H1 (cell line): ENCODE measurements at regions not wholly inside any gene's neighbourhood (a gene's known extent, or its start where the extent isn't known, plus 50 kb on each side); places are given as distances from the start of the nearest gene placed in this dataset.

Experiments
- CTCF ChIA-PET: fragments of 300-600 bp; sonication (Branson Sonifier 250); formaldehyde crosslinking; loops from one replicate; lab custom pipeline; 2021; ENCODE audit not compliant: partially characterized antibody; lab: Charles Lee
- POLR2A ChIA-PET: fragments of 300-600 bp; sonication (Branson Sonifier 250); formaldehyde crosslinking; loops from one replicate; lab custom pipeline; 2021; ENCODE audit warnings: inconsistent platforms; ENCODE audit not compliant: partially characterized antibody; lab: Charles Lee
- DNase-seq, 2 experiments: peaks; one replicate each; pipeline versions ENCODE4 v3.0.0 to v3.0.0-alpha.2; 2010 to 2022; ENCODE audit warnings: low spot score in 2 of 2, low read depth in 1 of 2, mixed read lengths in 1 of 2
- FAIRE-seq: peaks from 2 replicates; lab custom pipeline; 2011; peaks lifted over from hg19 to GRCh38; lab: Jason Lieb, UNC
- H2AFZ ChIP-seq: 2 replicates; pipeline ENCODE4 v1.8.1; 2012; ENCODE audit warnings: low read length, inconsistent platforms
- H2AK5ac ChIP-seq: 2 replicates; pipeline ENCODE4 v1.6.1; 2013; ENCODE audit warnings: low read depth, low read length
- H2BK120ac ChIP-seq: replicated peaks from 2 replicates; pipeline ENCODE3; 2013; ENCODE audit warnings: low read depth, low read length, inconsistent platforms
- H2BK12ac ChIP-seq: 2 replicates; pipeline ENCODE4 v1.6.1; 2013; ENCODE audit warnings: low read depth, low read length
- H2BK15ac ChIP-seq: 2 replicates; pipeline ENCODE4 v1.6.1; 2013; ENCODE audit warnings: low read length
- H2BK20ac ChIP-seq: 2 replicates; pipeline ENCODE4 v1.6.1; 2013; ENCODE audit warnings: low read length
- H2BK5ac ChIP-seq: 2 replicates; pipeline ENCODE4 v1.6.1; 2013; ENCODE audit warnings: low read depth, low read length
- H3K14ac ChIP-seq: 2 replicates; pipeline ENCODE4 v1.6.1; 2013; ENCODE audit warnings: inconsistent platforms; ENCODE audit not compliant: insufficient read length
- H3K18ac ChIP-seq: 2 replicates; pipeline ENCODE4 v1.6.1; 2013; ENCODE audit warnings: low read length; ENCODE audit errors: extremely low read depth
- H3K23ac ChIP-seq: 2 replicates; pipeline ENCODE4 v1.6.1; 2013; ENCODE audit warnings: inconsistent platforms; ENCODE audit not compliant: insufficient read length
- H3K23me2 ChIP-seq: 2 replicates; pipeline ENCODE4 v1.6.1; 2013; ENCODE audit warnings: low read depth, low read length
- H3K27ac ChIP-seq: 2 replicates; pipeline ENCODE4 v1.6.1; 2011; ENCODE audit warnings: low read depth, low read length, inconsistent platforms
- H3K27me3 ChIP-seq, 4 experiments: replicated peaks in 1 of 4; 1 replicate in 1 of 4; 2 replicates in 3 of 4; pipeline versions ENCODE4 v1.6.1 to v1.8.1; 2011 to 2013; ENCODE audit warnings: low read length in 3 of 4, mild to moderate bottlenecking in 3 of 4, inconsistent platforms in 2 of 4, mixed read lengths in 2 of 4, moderate library complexity in 1 of 4; ENCODE audit not compliant: control insufficient read depth in 3 of 4, insufficient read depth in 3 of 4; ENCODE audit errors: extremely low read depth in 1 of 4
- H3K36me3 ChIP-seq, 4 experiments: 2 replicates each; pipeline versions ENCODE4 v1.6.1 to v1.8.1; 2011 to 2013; ENCODE audit warnings: mild to moderate bottlenecking in 4 of 4, low read length in 3 of 4, moderate library complexity in 2 of 4, control low read depth in 1 of 4, inconsistent platforms in 1 of 4; ENCODE audit not compliant: insufficient read depth in 4 of 4, control insufficient read depth in 2 of 4
- H3K4ac ChIP-seq: replicated peaks from 2 replicates; pipeline ENCODE3; 2013; ENCODE audit warnings: low read length, low read depth, mixed read lengths, inconsistent platforms; ENCODE audit not compliant: insufficient read length
- H3K4me1 ChIP-seq, 4 experiments: replicated peaks in 1 of 4; 1 replicate in 1 of 4; 2 replicates in 3 of 4; pipeline versions ENCODE4 v1.6.1 to v1.8.1; 2011 to 2013; ENCODE audit warnings: low read length in 3 of 4, inconsistent platforms in 2 of 4, mixed read lengths in 1 of 4; ENCODE audit not compliant: insufficient read depth in 4 of 4, control insufficient read depth in 3 of 4
- H3K4me2 ChIP-seq, 2 experiments: 2 replicates each; pipeline versions ENCODE4 v1.6.1 to v1.8.1; 2011 to 2013; ENCODE audit warnings: low read depth in 2 of 2, low read length in 2 of 2, control low read depth in 1 of 2, inconsistent platforms in 1 of 2, mild to moderate bottlenecking in 1 of 2; ENCODE audit not compliant: insufficient read depth in 1 of 2
- H3K4me3 ChIP-seq, 4 experiments: fragments of 200-600, 300-600 bp in 1 of 4; sonication (generic), shearing (Covaris generic), sonication (Bioruptor Twin) in 1 of 4; 2 replicates each; pipeline versions ENCODE4 v1.5.1 to v1.8.1; 2011 to 2016; ENCODE audit warnings: low read length in 4 of 4, low read depth in 3 of 4, control low read depth in 2 of 4, inconsistent platforms in 2 of 4, mild to moderate bottlenecking in 2 of 4, mixed read lengths in 1 of 4, moderate library complexity in 1 of 4; ENCODE audit not compliant: insufficient read depth in 2 of 4; ENCODE audit errors: extremely low read depth in 1 of 4
- H3K56ac ChIP-seq: replicated peaks from 2 replicates; pipeline ENCODE3; 2013; ENCODE audit warnings: low read depth, mild to moderate bottlenecking, mixed read lengths, low read length, inconsistent platforms; ENCODE audit not compliant: insufficient read length
- H3K79me1 ChIP-seq: 2 replicates; pipeline ENCODE4 v1.6.1; 2013; ENCODE audit warnings: low read depth, low read length, control low read depth
- H3K79me2 ChIP-seq, 2 experiments: 2 replicates each; pipeline versions ENCODE4 v1.6.1 to v1.8.1; 2012 to 2013; ENCODE audit warnings: low read length in 2 of 2, mild to moderate bottlenecking in 2 of 2, inconsistent platforms in 1 of 2; ENCODE audit not compliant: insufficient read depth in 2 of 2, control insufficient read depth in 1 of 2
- H3K9ac ChIP-seq, 4 experiments: replicated peaks in 1 of 4; 1 replicate in 1 of 4; 2 replicates in 3 of 4; pipeline versions ENCODE4 v1.6.1 to v1.8.1; 2011 to 2013; ENCODE audit warnings: low read depth in 3 of 4, low read length in 3 of 4, control low read depth in 2 of 4, mild to moderate bottlenecking in 2 of 4, moderate library complexity in 2 of 4, inconsistent platforms in 1 of 4; ENCODE audit errors: extremely low read depth in 1 of 4
- H3K9me3 ChIP-seq, 2 experiments: 2 replicates each; pipeline versions ENCODE4 v1.6.1 to v1.8.1; 2012 to 2013; ENCODE audit warnings: mild to moderate bottlenecking in 2 of 2, moderate library complexity in 2 of 2, control low read depth in 1 of 2, inconsistent platforms in 1 of 2, low read depth in 1 of 2, low read length in 1 of 2, mixed read lengths in 1 of 2; ENCODE audit not compliant: insufficient read depth in 2 of 2
- H4K20me1 ChIP-seq, 2 experiments: replicated peaks in 1 of 2; 2 replicates each; pipeline versions ENCODE3 to v1.8.1; 2011 to 2013; ENCODE audit warnings: inconsistent platforms in 2 of 2, low read length in 2 of 2, mild to moderate bottlenecking in 1 of 2; ENCODE audit not compliant: insufficient read depth in 2 of 2, control insufficient read depth in 1 of 2
- H4K5ac ChIP-seq: 2 replicates; pipeline ENCODE4 v1.6.1; 2013; ENCODE audit warnings: low read length, low read depth, mixed read lengths, inconsistent platforms; ENCODE audit not compliant: insufficient read length
- H4K8ac ChIP-seq: 2 replicates; pipeline ENCODE4 v1.8.0; 2013; ENCODE audit warnings: mild to moderate bottlenecking, moderate library complexity, low read length, inconsistent platforms; ENCODE audit not compliant: insufficient read depth; ENCODE audit errors: extremely low read depth
- H4K91ac ChIP-seq: replicated peaks from 2 replicates; pipeline ENCODE3; 2013; ENCODE audit warnings: low read length, mixed read lengths, inconsistent platforms; ENCODE audit not compliant: insufficient read length
- CTBP2 ChIP-seq: IDR thresholded peaks from 2 replicates; pipeline ENCODE4 v1.7.0; 2011; ENCODE audit warnings: borderline replicate concordance, mild to moderate bottlenecking, moderate library complexity, mixed read lengths, low read length; ENCODE audit not compliant: insufficient read depth, insufficient read length
- HDAC2 ChIP-seq, 2 experiments: fragments of 300-600 bp in 1 of 2; sonication (generic) in 1 of 2; IDR thresholded peaks; 2 replicates each; pipeline ENCODE4 v1.6.1; 2011 to 2012; ENCODE audit warnings: low read depth in 2 of 2, low read length in 2 of 2, mild to moderate bottlenecking in 2 of 2, moderate library complexity in 2 of 2, borderline replicate concordance in 1 of 2, inconsistent platforms in 1 of 2
- SIRT6 ChIP-seq: IDR thresholded peaks from one replicate; pipeline ENCODE4 v1.7.1; 2012; ENCODE audit warnings: low read length, inconsistent platforms
- SIX5 ChIP-seq: IDR thresholded peaks from 2 replicates; pipeline ENCODE4 v1.6.1; 2011; ENCODE audit warnings: mild to moderate bottlenecking, low read depth, low read length
- SP2 ChIP-seq: IDR thresholded peaks from 2 replicates; pipeline ENCODE4 v1.6.1; 2012; ENCODE audit warnings: mild to moderate bottlenecking, low read length, inconsistent platforms
- TBP ChIP-seq: IDR thresholded peaks from 2 replicates; pipeline ENCODE4 v1.6.1; 2011; ENCODE audit warnings: low read depth, low read length, improper control_type of control experiment
- WGBS, 2 experiments: shearing (Covaris generic) in 1 of 2; methylation state at CpG; one replicate each; pipeline versions ENCODE4 v1.1.6 to v1.1.7; 2013 to 2015; ENCODE audit warnings: low lambda C conversion rate in 2 of 2, mixed read lengths in 2 of 2, inconsistent platforms in 1 of 2, low coverage in 1 of 2, missing lambda C conversion rate in 1 of 2; ENCODE audit not compliant: insufficient replicate concordance in 2 of 2, insufficient coverage in 1 of 2, insufficient read length in 1 of 2; ENCODE audit errors: extremely low coverage in 1 of 2, missing lambda C conversion rate in 1 of 2; 5-methylcytosine and 5-hydroxymethylcytosine counted together

DNA sequence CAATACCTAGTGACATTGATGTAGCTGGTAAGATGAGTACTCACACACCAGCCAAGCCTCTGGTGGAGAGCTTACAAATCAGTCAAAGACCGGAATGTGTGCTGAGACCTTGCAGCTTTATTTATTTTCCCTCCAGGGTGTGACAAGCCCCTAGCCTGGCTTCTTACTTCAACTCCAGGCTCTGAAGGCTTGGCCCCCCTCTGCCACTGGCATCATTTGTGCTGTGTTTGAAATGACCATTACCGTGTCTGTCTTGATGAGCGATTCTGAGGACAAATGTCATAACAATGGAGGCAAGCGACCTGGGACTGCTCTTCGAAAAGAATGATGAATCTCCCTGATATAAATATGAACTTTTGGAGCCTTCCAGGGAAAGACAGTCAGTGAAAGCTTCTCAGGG lies 749.9 kb upstream of the HS6ST1 start:
- H3K79me2 ChIP-seq = no peaks in the 10 kb centered on the region
- H2BK12ac ChIP-seq = no peak overlapping the region
- no peak overlapping the region for H3K27ac ChIP-seq
- POLR2A ChIA-PET = no interaction called here
- no peaks in the 10 kb centered on the region for H3K79me1 ChIP-seq
- no peak overlapping the region for H3K56ac ChIP-seq
- H3K4me2 ChIP-seq = no peak overlapping the region
- H4K91ac ChIP-seq = no peak overlapping the region
- H3K36me3 ChIP-seq = no peaks in the 10 kb centered on the region
- H3K27me3 ChIP-seq = no peaks in the 10 kb centered on the region
- H3K9me3 ChIP-seq = no peaks in the 10 kb centered on the region
- H3K4me3 ChIP-seq = no peak overlapping the region
- no peak overlapping the region for H3K9ac ChIP-seq
- no peak overlapping the region for H2BK5ac ChIP-seq
- DNase-seq (no peak), FAIRE-seq (no peak)
- no peak overlapping the region for H3K23ac ChIP-seq
- H2BK15ac ChIP-seq = no peak overlapping the region
- H3K23me2 ChIP-seq = no peaks in the 10 kb centered on the region
- H4K8ac ChIP-seq = no peak overlapping the region
- H3K14ac ChIP-seq = no peak overlapping the region
- TF ChIP-seq HDAC2 (IDR thresholded peaks at IDR 0.05; ENCODE audit: borderline replicate concordance in 1 of 2, low read depth in 2 of 2, low read length in 2 of 2) = no peak
- TF ChIP-seq SIX5 = no peak
- no peak for TF ChIP-seq SIRT6
- TF ChIP-seq SP2 = no peak
- no peak for TF ChIP-seq CTBP2
- TF ChIP-seq TBP = no peak
- TF ChIP-seq, all 59 proteins: peak for 0
- H4K5ac ChIP-seq = no peak overlapping the region
- 93% methylated on average over 5 of the region's 5 CpGs; no CpG with 5 or more reads in 1 of the 2 experiments for WGBS, 2 experiments
- H2BK20ac ChIP-seq = no peak overlapping the region
- no peaks in the 10 kb centered on the region for H3K4me1 ChIP-seq
- no peak overlapping the region for H2AK5ac ChIP-seq
- peaks cover 0 to 2% of the 10 kb centered on the region in 2 experiments for H4K20me1 ChIP-seq
- no peak overlapping the region for H2BK120ac ChIP-seq
- H3K18ac ChIP-seq = no peak overlapping the region
- CTCF ChIA-PET = interaction anchor here (1.3 kb wide), 1 partner anchor 10 kb away, joined by 3 read pairs; no protein-coding TSS in a partner anchor
- H3K4ac ChIP-seq = no peak overlapping the region
- H2AFZ ChIP-seq = no peak overlapping the region
